Keratinocyte (primary cell): ENCODE measurements at regions not wholly inside any gene's neighbourhood (a gene's known extent, or its start where the extent isn't known, plus 50 kb on each side); places are given as distances from the start of the nearest gene placed in this dataset.

Source experiments
- DNase-seq: peaks from one replicate; pipeline ENCODE4 v3.0.0-alpha.2; 2011; ENCODE audit warnings: low read depth, missing footprints, low spot score
- FAIRE-seq: peaks from 2 replicates; lab custom pipeline; 2011; peaks lifted over from hg19 to GRCh38; lab: Jason Lieb, UNC
- H2AFZ ChIP-seq: 2 replicates; pipeline ENCODE4 v1.6.0; 2012; ENCODE audit warnings: low read length, control low read depth, inconsistent platforms; ENCODE audit not compliant: control insufficient read depth
- H3K27ac ChIP-seq: 2 replicates; pipeline ENCODE4 v1.5.1; 2011; ENCODE audit warnings: low read length; ENCODE audit not compliant: control insufficient read depth, insufficient read depth
- H3K27me3 ChIP-seq: 3 replicates; pipeline ENCODE4 v1.6.0; 2011; ENCODE audit warnings: low read length; ENCODE audit not compliant: control insufficient read depth, insufficient read depth; ENCODE audit errors: extremely low read depth
- H3K36me3 ChIP-seq, 2 experiments: 2 replicates in 1 of 2; 3 replicates in 1 of 2; pipeline ENCODE4 v1.5.1; 2011; ENCODE audit warnings: low read length in 2 of 2, mild to moderate bottlenecking in 1 of 2; ENCODE audit not compliant: control insufficient read depth in 2 of 2, insufficient read depth in 2 of 2; ENCODE audit errors: extremely low read depth in 1 of 2
- H3K4me1 ChIP-seq: 3 replicates; pipeline ENCODE4 v1.5.1; 2011; ENCODE audit warnings: low read length; ENCODE audit not compliant: control insufficient read depth, insufficient read depth; ENCODE audit errors: extremely low read depth
- H3K4me2 ChIP-seq: 3 replicates; pipeline ENCODE4 v1.6.0; 2011; ENCODE audit warnings: low read depth, low read length; ENCODE audit not compliant: control insufficient read depth, insufficient read depth; ENCODE audit errors: extremely low read depth
- H3K4me3 ChIP-seq, 3 experiments: fragments of 200-600 bp in 1 of 3; sonication (generic) in 1 of 3; 2 replicates in 2 of 3; 3 replicates in 1 of 3; pipeline ENCODE4 v1.5.1; 2011 to 2016; ENCODE audit warnings: low read length in 3 of 3, mild to moderate bottlenecking in 3 of 3, control low read depth in 2 of 3, inconsistent platforms in 1 of 3, low read depth in 1 of 3, mixed read lengths in 1 of 3, mixed run types in 1 of 3, moderate library complexity in 1 of 3; ENCODE audit not compliant: control insufficient read depth in 2 of 3, insufficient read depth in 2 of 3; ENCODE audit errors: extremely low read depth in 1 of 3
- H3K79me2 ChIP-seq: 2 replicates; pipeline ENCODE4 v1.6.0; 2012; ENCODE audit warnings: low read length; ENCODE audit not compliant: control insufficient read depth, insufficient read depth
- H3K9ac ChIP-seq: 3 replicates; pipeline ENCODE4 v1.6.0; 2011; ENCODE audit warnings: low read length; ENCODE audit not compliant: control insufficient read depth, insufficient read depth; ENCODE audit errors: extremely low read depth
- H3K9me1 ChIP-seq: 3 replicates; pipeline ENCODE4 v1.6.0; 2011; ENCODE audit warnings: low read length; ENCODE audit not compliant: control insufficient read depth, insufficient read depth; ENCODE audit errors: extremely low read depth
- H3K9me3 ChIP-seq: 2 replicates; pipeline ENCODE4 v1.5.1; 2012; ENCODE audit warnings: low read depth, low read length; ENCODE audit not compliant: control insufficient read depth
- H4K20me1 ChIP-seq: 3 replicates; pipeline ENCODE4 v1.6.0; 2011; ENCODE audit warnings: low read length; ENCODE audit not compliant: control insufficient read depth, insufficient read depth; ENCODE audit errors: extremely low read depth
- EZH2 ChIP-seq: IDR thresholded peaks from one replicate; pipeline ENCODE4 v1.6.1; 2012; ENCODE audit warnings: inconsistent platforms, mild to moderate bottlenecking, low read length, moderate library complexity
- dilution Hi-C: fragments of 300-500 bp; cut with MboI; formaldehyde crosslinking; loops from one replicate; pipeline ENCODE4 v1.7.0; 2020; ENCODE audit warnings: low sequenced_read_pairs; ENCODE audit not compliant: extremely low pct_ligation_motif_present
- TF ChIP-seq, protein P1 (sequence below), 3 experiments: IDR thresholded peaks in 1 of 3; conservative IDR thresholded peaks in 1 of 3; optimal IDR thresholded peaks in 1 of 3; 2 replicates in 2 of 3; 3 replicates in 1 of 3; pipeline versions ENCODE3 to v1.5.1; 2011; ENCODE audit warnings: low read length in 3 of 3, mild to moderate bottlenecking in 3 of 3, moderate library complexity in 2 of 3, control low read depth in 1 of 3, inconsistent platforms in 1 of 3; ENCODE audit not compliant: insufficient read depth in 2 of 3; ENCODE audit errors: extremely low read depth in 1 of 3

DNA sequence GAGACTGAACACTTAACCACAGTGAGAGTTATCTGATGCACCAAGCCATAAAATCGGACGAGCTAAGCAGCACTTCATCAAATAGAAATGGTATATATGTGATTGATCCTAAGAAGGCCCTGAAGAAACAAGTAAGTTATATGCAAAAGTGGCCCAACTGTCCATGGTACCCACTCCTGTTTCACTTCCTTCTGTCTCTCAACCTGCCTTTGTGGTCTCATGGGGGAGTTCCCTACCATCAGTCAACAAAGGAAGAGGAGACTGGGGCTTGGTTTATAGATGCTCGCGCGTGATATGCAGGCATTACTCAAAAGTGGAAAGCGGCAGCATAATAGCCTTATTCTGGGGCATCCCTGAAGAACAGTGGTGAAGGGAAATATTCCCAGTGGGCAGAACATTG is 543.9 kb upstream of the ADGRL4 start:
- no peaks in the 10 kb centered on the region for H3K79me2 ChIP-seq

DNA sequence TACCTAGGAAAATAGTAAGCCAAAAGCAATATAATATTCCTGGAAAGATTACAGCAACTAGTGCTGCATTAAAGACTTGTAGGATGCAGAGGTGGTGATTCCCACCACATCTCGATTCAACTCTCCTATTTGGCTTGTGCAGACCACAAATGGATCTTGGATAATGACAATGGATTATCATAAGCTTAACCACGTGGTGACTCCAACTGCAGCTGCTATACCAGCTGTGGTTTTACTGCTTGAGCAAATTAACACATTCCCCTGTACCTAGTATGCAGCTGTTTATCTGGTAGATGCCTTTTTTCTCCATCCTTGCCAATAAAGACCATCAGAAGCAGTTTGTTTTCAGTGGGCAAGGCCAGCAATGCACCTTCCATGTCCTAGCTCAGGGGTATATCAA is 542.7 kb upstream of the ADGRL4 start:
- no peaks in the 10 kb centered on the region for H3K36me3 ChIP-seq
- H3K4me2 ChIP-seq: no peak overlapping the region
- no peak for TF ChIP-seq EZH2
- TF ChIP-seq, protein P1, sequence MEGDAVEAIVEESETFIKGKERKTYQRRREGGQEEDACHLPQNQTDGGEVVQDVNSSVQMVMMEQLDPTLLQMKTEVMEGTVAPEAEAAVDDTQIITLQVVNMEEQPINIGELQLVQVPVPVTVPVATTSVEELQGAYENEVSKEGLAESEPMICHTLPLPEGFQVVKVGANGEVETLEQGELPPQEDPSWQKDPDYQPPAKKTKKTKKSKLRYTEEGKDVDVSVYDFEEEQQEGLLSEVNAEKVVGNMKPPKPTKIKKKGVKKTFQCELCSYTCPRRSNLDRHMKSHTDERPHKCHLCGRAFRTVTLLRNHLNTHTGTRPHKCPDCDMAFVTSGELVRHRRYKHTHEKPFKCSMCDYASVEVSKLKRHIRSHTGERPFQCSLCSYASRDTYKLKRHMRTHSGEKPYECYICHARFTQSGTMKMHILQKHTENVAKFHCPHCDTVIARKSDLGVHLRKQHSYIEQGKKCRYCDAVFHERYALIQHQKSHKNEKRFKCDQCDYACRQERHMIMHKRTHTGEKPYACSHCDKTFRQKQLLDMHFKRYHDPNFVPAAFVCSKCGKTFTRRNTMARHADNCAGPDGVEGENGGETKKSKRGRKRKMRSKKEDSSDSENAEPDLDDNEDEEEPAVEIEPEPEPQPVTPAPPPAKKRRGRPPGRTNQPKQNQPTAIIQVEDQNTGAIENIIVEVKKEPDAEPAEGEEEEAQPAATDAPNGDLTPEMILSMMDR (optimal IDR thresholded peaks at IDR 0.05 in 1 of 3, IDR thresholded peaks at IDR 0.05 in 1 of 3, conservative IDR thresholded peaks at IDR 0.05 in 1 of 3; ENCODE audit: extremely low read depth in 1 of 3, insufficient read depth in 2 of 3, low read length in 3 of 3): no peak
- no peak for FAIRE-seq
- DNase-seq: no peak
- H3K9ac ChIP-seq: no peak overlapping the region
- dilution Hi-C loops: no loop called here
- no peak overlapping the region for H3K4me3 ChIP-seq
- H4K20me1 ChIP-seq: no peaks in the 10 kb centered on the region
- no peak overlapping the region for H2AFZ ChIP-seq
- no peaks in the 10 kb centered on the region for H3K27me3 ChIP-seq
- no peaks in the 10 kb centered on the region for H3K9me3 ChIP-seq
- no peaks in the 10 kb centered on the region for H3K79me2 ChIP-seq
- no peaks in the 10 kb centered on the region for H3K4me1 ChIP-seq
- H3K9me1 ChIP-seq: no peaks in the 10 kb centered on the region
- no peak overlapping the region for H3K27ac ChIP-seq

More for the DNA sequence above, 543.9 kb upstream of the ADGRL4 start:
- Histone ChIP-seq H3K4me3 (no peak overlapping the region), H2AFZ (no peak overlapping the region), H3K27ac (no peak overlapping the region), H3K4me2 (no peak overlapping the region), H4K20me1 (no peaks in the 10 kb centered on the region), H3K36me3 (no peaks in the 10 kb centered on the region), H3K27me3 (no peaks in the 10 kb centered on the region), H3K9ac (no peak overlapping the region), H3K4me1 (no peaks in the 10 kb centered on the region), H3K9me1 (no peaks in the 10 kb centered on the region), H3K9me3 (no peaks in the 10 kb centered on the region)
- DNase-seq (no peak), FAIRE-seq (no peak)
- TF ChIP-seq, protein P1 (optimal IDR thresholded peaks at IDR 0.05 in 1 of 3, IDR thresholded peaks at IDR 0.05 in 1 of 3, conservative IDR thresholded peaks at IDR 0.05 in 1 of 3; ENCODE audit: extremely low read depth in 1 of 3, insufficient read depth in 2 of 3, low read length in 3 of 3): no peak
- TF ChIP-seq EZH2: no peak
- dilution Hi-C loops: no loop called here
